ENCODE measurements at regions not wholly inside any gene's neighbourhood (a gene's known extent, or its start where the extent isn't known, plus 50 kb on each side); places are given as distances from the start of the nearest gene placed in this dataset.

DNA sequence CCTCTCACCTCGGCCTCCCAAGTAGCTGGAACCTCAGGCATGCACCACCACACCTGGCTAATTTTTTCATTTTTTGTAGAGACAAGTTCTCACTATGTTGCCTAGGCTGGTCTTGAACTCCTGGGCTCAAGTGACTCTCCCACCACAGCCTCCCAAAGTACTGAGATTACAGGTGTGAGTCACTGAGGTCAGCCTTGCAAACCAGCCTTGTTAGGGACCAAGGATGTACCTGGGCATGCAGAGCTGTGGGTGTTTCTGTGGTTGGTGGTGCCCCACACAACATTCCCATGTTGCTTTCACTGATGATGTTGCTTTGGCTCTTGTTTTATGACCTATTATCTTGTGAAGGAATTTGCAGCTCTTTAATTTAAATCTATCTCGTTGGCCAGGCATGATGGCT, 54.8 kb downstream of the OTUD1 start:
- Histone ChIP-seq H3K27ac (no peak overlapping the region), H3K27me3 (peaks cover 0 to 12% (median 4%) of the 10 kb centered on the region in 3 donors), H3K4me1 (no peaks in the 10 kb centered on the region), H3K9me3 (no peaks in the 10 kb centered on the region), H3K36me3 (no peaks in the 10 kb centered on the region), H3K4me3 (no peak overlapping the region)
- DNase-seq = no peak
- intact Hi-C loops (cut with DNase I; ENCODE audit: low total_unique reads) = no loop called here
- WGBS, 5 donors = 57 to 65% (median 63%) methylated on average over 2 of the region's 2 CpGs
- TF ChIP-seq POLR2A (IDR thresholded peaks at IDR 0.05) = no peak
- TF ChIP-seq, protein P1, sequence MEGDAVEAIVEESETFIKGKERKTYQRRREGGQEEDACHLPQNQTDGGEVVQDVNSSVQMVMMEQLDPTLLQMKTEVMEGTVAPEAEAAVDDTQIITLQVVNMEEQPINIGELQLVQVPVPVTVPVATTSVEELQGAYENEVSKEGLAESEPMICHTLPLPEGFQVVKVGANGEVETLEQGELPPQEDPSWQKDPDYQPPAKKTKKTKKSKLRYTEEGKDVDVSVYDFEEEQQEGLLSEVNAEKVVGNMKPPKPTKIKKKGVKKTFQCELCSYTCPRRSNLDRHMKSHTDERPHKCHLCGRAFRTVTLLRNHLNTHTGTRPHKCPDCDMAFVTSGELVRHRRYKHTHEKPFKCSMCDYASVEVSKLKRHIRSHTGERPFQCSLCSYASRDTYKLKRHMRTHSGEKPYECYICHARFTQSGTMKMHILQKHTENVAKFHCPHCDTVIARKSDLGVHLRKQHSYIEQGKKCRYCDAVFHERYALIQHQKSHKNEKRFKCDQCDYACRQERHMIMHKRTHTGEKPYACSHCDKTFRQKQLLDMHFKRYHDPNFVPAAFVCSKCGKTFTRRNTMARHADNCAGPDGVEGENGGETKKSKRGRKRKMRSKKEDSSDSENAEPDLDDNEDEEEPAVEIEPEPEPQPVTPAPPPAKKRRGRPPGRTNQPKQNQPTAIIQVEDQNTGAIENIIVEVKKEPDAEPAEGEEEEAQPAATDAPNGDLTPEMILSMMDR (IDR thresholded peaks at IDR 0.05) = no peak
- TF ChIP-seq EP300 (IDR thresholded peaks at IDR 0.05) = no peak
- no peak for TF ChIP-seq POLR2AphosphoS5 (IDR thresholded peaks at IDR 0.05)

DNA sequence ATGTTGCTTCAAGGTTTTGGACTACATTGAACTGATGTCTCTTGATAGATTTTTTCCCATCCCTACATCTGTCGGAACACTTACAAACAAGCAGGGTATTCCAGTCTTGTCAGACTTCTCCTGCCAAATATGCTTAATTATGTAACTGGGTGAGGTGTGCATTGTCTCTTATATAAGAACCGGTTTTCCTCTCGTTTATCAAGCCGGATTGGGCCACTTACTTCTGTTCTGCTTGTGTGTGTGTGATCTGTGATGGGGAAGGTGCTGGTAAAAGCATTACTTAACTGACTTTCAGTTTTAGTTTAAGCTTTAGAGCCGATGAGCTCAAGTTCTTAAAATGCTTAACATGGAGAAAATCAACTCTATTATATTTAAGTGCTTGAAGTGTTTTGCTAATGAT, 57.9 kb downstream of the OTUD1 start:
- TF ChIP-seq EP300 (IDR thresholded peaks at IDR 0.05) = no peak
- TF ChIP-seq, protein P1 (IDR thresholded peaks at IDR 0.05) = no peak
- no peak for DNase-seq
- peaks cover 0 to 14% (median 4%) of the 10 kb centered on the region in 3 donors for H3K27me3 ChIP-seq
- no peak overlapping the region for H3K4me3 ChIP-seq
- WGBS, 5 donors = 57 to 68% (median 63%) methylated on average over 5 of the region's 5 CpGs
- no peaks in the 10 kb centered on the region for H3K9me3 ChIP-seq
- no peaks in the 10 kb centered on the region for H3K4me1 ChIP-seq
- intact Hi-C loops (cut with DNase I; ENCODE audit: low total_unique reads) = no loop called here
- H3K27ac ChIP-seq = no peak overlapping the region
- no peaks in the 10 kb centered on the region for H3K36me3 ChIP-seq

DNA sequence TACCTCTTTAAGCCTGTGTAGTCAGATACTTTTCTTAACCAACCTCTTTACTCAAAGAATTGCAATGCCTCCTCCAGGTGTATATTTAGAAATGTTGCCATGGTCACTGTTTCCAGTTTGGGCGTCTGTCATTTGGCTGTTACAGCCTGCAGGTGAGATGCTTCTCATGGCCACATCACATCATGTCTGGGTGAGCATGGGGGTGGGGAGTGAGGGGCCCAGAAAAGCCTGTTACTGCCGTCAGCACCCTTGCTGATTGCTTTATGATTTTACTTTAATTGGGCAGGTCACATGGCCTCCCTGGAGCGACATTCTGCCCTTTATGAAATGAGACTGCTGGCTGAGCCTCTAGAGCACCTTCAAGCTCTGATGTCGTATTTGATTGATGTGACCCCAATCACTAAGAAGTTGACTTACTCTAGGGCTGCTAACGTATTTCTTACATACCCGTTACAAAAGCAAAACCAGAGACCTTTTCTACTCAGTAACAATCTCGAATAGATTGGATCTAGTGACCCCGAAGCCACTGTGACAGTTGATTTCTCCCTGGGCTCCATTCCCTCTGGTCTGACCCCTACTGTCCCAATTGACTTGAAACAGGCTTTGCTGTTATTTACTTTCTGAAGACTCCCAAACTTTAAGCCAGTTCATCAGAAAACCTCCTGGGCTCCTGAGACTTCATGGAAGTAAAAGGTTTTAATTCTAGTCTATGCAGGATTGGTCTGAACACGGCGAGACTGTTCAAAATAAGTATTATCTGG, 60.7 kb downstream of the OTUD1 start:
- peak in 1 of 2 donors; percentile 12 for DNase-seq
- no peaks in the 10 kb centered on the region for H3K36me3 ChIP-seq
- no peak overlapping the region for H3K27ac ChIP-seq
- H3K9me3 ChIP-seq = no peaks in the 10 kb centered on the region
- 42 to 52% (median 44%) methylated on average over 10 of the region's 10 CpGs for WGBS, 5 donors
- H3K4me3 ChIP-seq = no peak overlapping the region
- peaks cover 0 to 4% (median 0%) of the 10 kb centered on the region in 3 donors for H3K27me3 ChIP-seq
- TF ChIP-seq POLR2AphosphoS5 (IDR thresholded peaks at IDR 0.05) (no peak), POLR2A (IDR thresholded peaks at IDR 0.05) (no peak), EP300 (IDR thresholded peaks at IDR 0.05) (no peak)
- TF ChIP-seq, protein P1 (IDR thresholded peaks at IDR 0.05) = no peak
- intact Hi-C loops (cut with DNase I; ENCODE audit: low total_unique reads) = no loop called here
- no peaks in the 10 kb centered on the region for H3K4me1 ChIP-seq

DNA sequence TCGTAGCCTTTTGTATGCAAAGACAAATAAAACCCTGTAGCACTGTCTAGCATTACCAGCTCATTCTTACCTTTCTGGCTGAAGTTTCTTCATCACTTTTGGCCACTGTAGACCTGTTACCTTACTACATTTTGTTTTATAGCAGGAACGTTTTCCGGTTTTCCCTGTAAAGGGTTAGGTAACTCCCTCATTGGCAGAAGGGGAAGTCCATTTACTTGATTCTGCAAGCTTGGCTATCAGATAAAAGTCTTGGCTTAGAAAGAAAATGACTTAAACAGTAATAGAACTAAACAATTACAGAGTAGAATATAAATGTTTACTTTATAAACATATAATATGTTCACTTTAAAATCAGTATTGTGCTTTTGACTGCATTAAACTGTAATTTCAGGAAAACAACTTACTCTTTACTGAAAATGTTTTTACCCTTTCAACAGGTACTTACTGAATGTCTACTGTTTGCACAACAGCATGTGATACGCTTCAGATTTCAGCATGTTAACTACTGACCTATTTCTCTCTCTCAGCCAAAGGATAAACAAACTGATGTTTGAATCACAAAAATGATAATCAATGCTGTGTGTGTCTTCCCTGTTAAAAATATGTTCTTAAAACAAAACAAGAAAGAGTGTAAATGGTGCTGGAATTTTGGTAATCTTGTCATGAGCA, 67.1 kb downstream of the OTUD1 start:
- Histone ChIP-seq H3K4me3 (no peak overlapping the region), H3K27ac (no peak overlapping the region), H3K27me3 (no peaks in the 10 kb centered on the region), H3K4me1 (no peaks in the 10 kb centered on the region), H3K36me3 (no peaks in the 10 kb centered on the region), H3K9me3 (no peaks in the 10 kb centered on the region)
- TF ChIP-seq, protein P1 (IDR thresholded peaks at IDR 0.05) = no peak
- TF ChIP-seq POLR2AphosphoS5 (IDR thresholded peaks at IDR 0.05) (no peak), EP300 (IDR thresholded peaks at IDR 0.05) (no peak)
- WGBS, 5 donors = 20 to 53% (median 36%) methylated on average over 4 of the region's 4 CpGs
- no peak for DNase-seq
- intact Hi-C loops (cut with DNase I; ENCODE audit: low total_unique reads) = no loop called here
